Jurkat, Clone E6-1 (cell line): ENCODE measurements at regions not wholly inside any gene's neighbourhood (a gene's known extent, or its start where the extent isn't known, plus 50 kb on each side); places are given as distances from the start of the nearest gene placed in this dataset.
"Not testable (repeated sequence)": the region's sequence is repeated elsewhere in the genome, so short reads cannot be mapped to it uniquely, and the experiment has no call there.

Source experiments
- DNase-seq: peaks from one replicate; pipeline ENCODE4 v3.0.0-alpha.2; 2011; ENCODE audit warnings: low read depth, low spot score
- H3K4me3 ChIP-seq: 2 replicates; pipeline ENCODE4 v1.5.1; 2011; ENCODE audit warnings: mild to moderate bottlenecking, low read length, control low read depth, moderate library complexity

GRCh38 chr10:78342827-78343653 is 309.4 kb downstream of the RPS24 start:
- H3K4me3 ChIP-seq, result no peak overlapping the region
- DNase-seq, result no peak

- not testable (repeated sequence) for H3K4me3 ChIP-seq
These were observed 310.6 kb downstream of the RPS24 start for GRCh38 chr10:78344257-78344656.

GRCh38 chr10:78345515-78345914 is 311.9 kb downstream of the RPS24 start:
- not testable (repeated sequence) for DNase-seq, H3K4me3 ChIP-seq

More at GRCh38 chr10:78344257-78344656, 310.6 kb downstream of the RPS24 start:
- DNase-seq, result not testable (repeated sequence)

- no peak for DNase-seq
- H3K4me3 ChIP-seq, result no peak overlapping the region
These were observed 313.1 kb downstream of the RPS24 start for GRCh38 chr10:78346721-78347120.

GRCh38 chr10:78348411-78349164 is 314.9 kb downstream of the RPS24 start:
- H3K4me3 ChIP-seq, result no peak overlapping the region
- no peak for DNase-seq

- DNase-seq, result no peak
- no peak overlapping the region for H3K4me3 ChIP-seq
These were observed 315.5 kb downstream of the RPS24 start for GRCh38 chr10:78349165-78349516.

GRCh38 chr10:78349911-78350663 is 316.4 kb downstream of the RPS24 start:
- no peak for DNase-seq
- H3K4me3 ChIP-seq, result no peak overlapping the region

- no peak overlapping the region for H3K4me3 ChIP-seq
- DNase-seq, result no peak
These were observed 317.6 kb downstream of the RPS24 start for GRCh38 chr10:78351283-78351682.

- no peak overlapping the region for H3K4me3 ChIP-seq
- no peak for DNase-seq
These were observed 318.1 kb downstream of the RPS24 start for GRCh38 chr10:78351809-78352208.

- DNase-seq, result no peak
- no peak overlapping the region for H3K4me3 ChIP-seq
These were observed 320.0 kb downstream of the RPS24 start for GRCh38 chr10:78353636-78354035.

- no peak for DNase-seq
- H3K4me3 ChIP-seq, result no peak overlapping the region
These were observed 320.4 kb downstream of the RPS24 start for GRCh38 chr10:78354101-78354500.

- H3K4me3 ChIP-seq, result no peak overlapping the region
- DNase-seq, result no peak
These were observed 322.7 kb downstream of the RPS24 start for GRCh38 chr10:78356291-78356900.

GRCh38 chr10:78357141-78358063 is 323.7 kb downstream of the RPS24 start:
- DNase-seq, result no peak
- no peak overlapping the region for H3K4me3 ChIP-seq

- H3K4me3 ChIP-seq, result no peak overlapping the region
- DNase-seq, result no peak
These were observed 324.7 kb downstream of the RPS24 start for GRCh38 chr10:78358351-78358750.

- H3K4me3 ChIP-seq, result no peak overlapping the region
- no peak for DNase-seq
These were observed 325.3 kb downstream of the RPS24 start for GRCh38 chr10:78358982-78359381.

GRCh38 chr10:78359640-78360091 is 326.0 kb downstream of the RPS24 start:
- no peak overlapping the region for H3K4me3 ChIP-seq
- no peak for DNase-seq

GRCh38 chr10:78360284-78360683 is 326.6 kb downstream of the RPS24 start:
- H3K4me3 ChIP-seq, result no peak overlapping the region
- DNase-seq, result no peak

GRCh38 chr10:78361031-78361430 is 327.4 kb downstream of the RPS24 start:
- H3K4me3 ChIP-seq, result no peak overlapping the region
- DNase-seq, result no peak
